H1 (cell line): ENCODE measurements at regions not wholly inside any gene's neighbourhood (a gene's known extent, or its start where the extent isn't known, plus 50 kb on each side); places are given as distances from the start of the nearest gene placed in this dataset.

ENCODE experiments used
- ASH2L ChIP-seq: fragments of 200-600, 300-600 bp; sonication (generic); IDR thresholded peaks from one replicate; pipeline ENCODE4 v1.7.1; 2017; ENCODE audit warnings: low read length
- CTCF ChIP-seq, 3 experiments: IDR thresholded peaks; 1 replicate in 2 of 3; 2 replicates in 1 of 3; pipeline versions ENCODE4 v1.5.1 to v1.6.1; 2011; ENCODE audit warnings: low read length in 3 of 3, mild to moderate bottlenecking in 3 of 3, inconsistent platforms in 2 of 3, low read depth in 1 of 3, moderate library complexity in 1 of 3; ENCODE audit not compliant: insufficient read depth in 1 of 3; ENCODE audit errors: control extremely low read depth in 1 of 3
- E2F6 ChIP-seq: IDR thresholded peaks from 2 replicates; pipeline ENCODE4 v1.6.1; 2012; ENCODE audit warnings: inconsistent platforms
- EP300 ChIP-seq, 2 experiments: IDR thresholded peaks; 1 replicate in 1 of 2; 2 replicates in 1 of 2; pipeline ENCODE4 v1.6.1; 2011 to 2012; ENCODE audit warnings: low read depth in 2 of 2, low read length in 2 of 2, mild to moderate bottlenecking in 2 of 2, borderline replicate concordance in 1 of 2, inconsistent platforms in 1 of 2, moderate library complexity in 1 of 2
- EZH2 ChIP-seq: fragments of 200-600 bp; sonication (generic); IDR thresholded peaks from 2 replicates; pipeline ENCODE4 v1.7.1; 2012; ENCODE audit warnings: low read depth, mild to moderate bottlenecking, moderate library complexity, low read length, inconsistent platforms; ENCODE audit not compliant: severe bottlenecking
- POLR2A ChIP-seq, 2 experiments: IDR thresholded peaks; 1 replicate in 1 of 2; 2 replicates in 1 of 2; pipeline ENCODE4 v1.6.1; 2011; ENCODE audit warnings: low read depth in 2 of 2, low read length in 2 of 2, mild to moderate bottlenecking in 2 of 2; ENCODE audit errors: control extremely low read depth in 1 of 2
- RAD21 ChIP-seq, 2 experiments: IDR thresholded peaks in 1 of 2; conservative IDR thresholded peaks in 1 of 2; 2 replicates each; pipeline ENCODE4 v1.6.1; 2011; ENCODE audit warnings: low read depth in 2 of 2, low read length in 2 of 2, improper control_type of control experiment in 1 of 2, inconsistent platforms in 1 of 2, mild to moderate bottlenecking in 1 of 2, moderate library complexity in 1 of 2
- SIN3A ChIP-seq, 2 experiments: IDR thresholded peaks in 1 of 2; conservative IDR thresholded peaks in 1 of 2; 2 replicates each; pipeline ENCODE4 v1.6.1; 2011 to 2012; ENCODE audit warnings: low read length in 2 of 2, improper control_type of control experiment in 1 of 2, low read depth in 1 of 2, mild to moderate bottlenecking in 1 of 2

- TF ChIP-seq POLR2A (IDR thresholded peaks at IDR 0.05; ENCODE audit: control extremely low read depth in 1 of 2, low read depth in 2 of 2, low read length in 2 of 2), result no peak
- no peak for TF ChIP-seq E2F6
- TF ChIP-seq EP300 (IDR thresholded peaks at IDR 0.05; ENCODE audit: borderline replicate concordance in 1 of 2, low read depth in 2 of 2, low read length in 2 of 2), result no peak
- TF ChIP-seq CTCF (IDR thresholded peaks at IDR 0.05; ENCODE audit: control extremely low read depth in 1 of 3, insufficient read depth in 1 of 3, low read depth in 1 of 3, low read length in 3 of 3), result no peak
- no peak for TF ChIP-seq RAD21 (IDR thresholded peaks at IDR 0.05 in 1 of 2, conservative IDR thresholded peaks at IDR 0.05 in 1 of 2; ENCODE audit: low read depth in 2 of 2, low read length in 2 of 2)
- TF ChIP-seq ASH2L, result no peak
- TF ChIP-seq EZH2, result no peak
- TF ChIP-seq SIN3A (conservative IDR thresholded peaks at IDR 0.05 in 1 of 2, IDR thresholded peaks at IDR 0.05 in 1 of 2; ENCODE audit: low read depth in 1 of 2, low read length in 2 of 2), result no peak
Measured at GRCh38 chr1:87757676-87758075, 429.0 kb downstream of the LMO4 start.
